PC-9 (cell line): ENCODE measurements at regions not wholly inside any gene's neighbourhood (a gene's known extent, or its start where the extent isn't known, plus 50 kb on each side); places are given as distances from the start of the nearest gene placed in this dataset.

Source experiments
- BruUV-seq: library from RNA; stranded (reverse); fragments of 400-500 nt; replicated peaks from 2 replicates; lab custom pipeline; 2021; lab: Mats Ljungman, UMichigan
- CTCF ChIA-PET: fragments of 300-600 bp; sonication (Branson Sonifier 250); formaldehyde crosslinking; loops from one replicate; lab custom pipeline; 2022; ENCODE audit warnings: antibody characterized with exemption; lab: Charles Lee
- POLR2A ChIA-PET: fragments of 300-600 bp; sonication (Branson Sonifier 250); formaldehyde crosslinking; loops from one replicate; lab custom pipeline; 2022; ENCODE audit warnings: antibody characterized with exemption; ENCODE audit not compliant: unreplicated experiment; lab: Charles Lee
- DNase-seq, 2 experiments: peaks; one replicate each; pipeline versions ENCODE4 v3.0.0 to v3.0.0-alpha.2; 2015 to 2022; ENCODE audit warnings: mixed read lengths in 1 of 2
- H2AFZ ChIP-seq: fragments of 200-600 bp; sonication (generic); 2 replicates; pipeline ENCODE4 v1.8.1; 2017; ENCODE audit warnings: antibody characterized with exemption
- H3F3A ChIP-seq: fragments of 200-600 bp; sonication (generic); 2 replicates; pipeline ENCODE4 v1.8.1; 2017; ENCODE audit warnings: antibody characterized with exemption, mild to moderate bottlenecking, low read depth; ENCODE audit not compliant: insufficient read depth
- H3K27ac ChIP-seq: fragments of 200-600 bp; sonication (generic); 2 replicates; pipeline ENCODE4 v1.6.1; 2016; ENCODE audit warnings: mixed run types
- H3K27me3 ChIP-seq: fragments of 200-600 bp; sonication (generic); 2 replicates; pipeline ENCODE4 v1.6.1; 2016; ENCODE audit warnings: low read depth, mixed run types; ENCODE audit not compliant: insufficient read depth
- H3K36me3 ChIP-seq: fragments of 200-600 bp; sonication (generic); 2 replicates; pipeline ENCODE4 v1.6.1; 2016; ENCODE audit warnings: low read depth, mixed run types
- H3K4me1 ChIP-seq: fragments of 200-600 bp; sonication (generic); replicated peaks from 2 replicates; pipeline ENCODE4 v1.6.1; 2016; ENCODE audit warnings: mixed run types; ENCODE audit not compliant: insufficient read depth
- H3K4me2 ChIP-seq: fragments of 200-600 bp; sonication (generic); 2 replicates; pipeline ENCODE4 v1.6.1; 2017; ENCODE audit warnings: mixed run types
- H3K4me3 ChIP-seq: fragments of 200-600 bp; sonication (generic); 2 replicates; pipeline ENCODE4 v1.6.1; 2016; ENCODE audit warnings: mixed run types
- H3K79me2 ChIP-seq: fragments of 200-600 bp; sonication (generic); 2 replicates; pipeline ENCODE4 v1.6.1; 2017; ENCODE audit warnings: low read depth, mixed run types
- H3K9me2 ChIP-seq: fragments of 200-600 bp; sonication (generic); 2 replicates; pipeline ENCODE4 v1.8.1; 2017; ENCODE audit warnings: mild to moderate bottlenecking; ENCODE audit not compliant: insufficient read depth
- H3K9me3 ChIP-seq: fragments of 200-600 bp; sonication (generic); 2 replicates; pipeline ENCODE4 v1.8.1; 2016; ENCODE audit warnings: low read depth; ENCODE audit not compliant: insufficient read depth
- H4K20me1 ChIP-seq: fragments of 200-600 bp; sonication (generic); 2 replicates; pipeline ENCODE4 v1.8.1; 2017; ENCODE audit not compliant: insufficient read depth
- CTCF ChIP-seq: fragments of 200-600 bp; sonication (generic); conservative IDR thresholded peaks from 2 replicates; pipeline ENCODE4 v1.6.1; 2017; ENCODE audit warnings: mixed run types, antibody characterized with exemption, mild to moderate bottlenecking, moderate library complexity
- EZH2 ChIP-seq: fragments of 200-600 bp; sonication (generic); IDR thresholded peaks from 2 replicates; pipeline ENCODE4 v1.8.0; 2017; ENCODE audit warnings: antibody characterized with exemption, low read depth
- intact Hi-C: fragments of 100-400 bp; cut with micrococcal nuclease; formaldehyde crosslinking; loops from one replicate; pipeline ENCODE4 v1.10.0; 2022; ENCODE audit not compliant: unreplicated experiment

GRCh38 chr6:916131-916530, 223.2 kb upstream of the EXOC2 start:
- CTCF ChIA-PET, result no interaction called here
- no peaks in the 10 kb centered on the region for H3K27me3 ChIP-seq

GRCh38 chr6:912871-913835, 220.2 kb upstream of the EXOC2 start:
- no peak overlapping the region for H3K27ac ChIP-seq
- peak; percentile 34 to 58 for DNase-seq
- no peaks in the 10 kb centered on the region for H3K27me3 ChIP-seq
- no peaks in the 10 kb centered on the region for H3K9me2 ChIP-seq
- no peaks in the 10 kb centered on the region for H4K20me1 ChIP-seq
- H3F3A ChIP-seq, result peaks cover 3% of the 10 kb centered on the region; the same call in 1 of the 2 replicates
- no peak overlapping the region for H2AFZ ChIP-seq
- H3K9me3 ChIP-seq, result no peaks in the 10 kb centered on the region
- CTCF ChIA-PET, result interaction anchor here (0.7 kb wide), 3 partner anchors 360 to 511 kb away, joined by 3 to 6 read pairs (median 4); no protein-coding TSS in a partner anchor
- H3K4me3 ChIP-seq, result no peak overlapping the region
- POLR2A ChIA-PET, result no interaction called here
- H3K4me2 ChIP-seq, result peak overlapping the region; percentile 30; the same call in 1 of the 2 replicates
- peaks cover 7% of the 10 kb centered on the region for H3K4me1 ChIP-seq
- H3K79me2 ChIP-seq, result no peaks in the 10 kb centered on the region
- TF ChIP-seq EZH2, result no peak
- peak; percentile 49 for TF ChIP-seq CTCF
- intact Hi-C loops, result loop anchor here (1.0 to 10.0 kb wide), 6 partner anchors 116 to 484 kb away; no protein-coding TSS in a partner anchor
- H3K36me3 ChIP-seq, result no peaks in the 10 kb centered on the region
- BruUV-seq, result no TSS peak

More at GRCh38 chr6:916131-916530, 223.2 kb upstream of the EXOC2 start:
- H3F3A ChIP-seq, result peaks cover 3% of the 10 kb centered on the region; the same call in 1 of the 2 replicates
- H3K79me2 ChIP-seq, result no peaks in the 10 kb centered on the region
- H3K4me3 ChIP-seq, result no peak overlapping the region
- no peak for TF ChIP-seq CTCF
- no peak for TF ChIP-seq EZH2
- H3K27ac ChIP-seq, result no peak overlapping the region
- intact Hi-C loops, result loop anchor here (10.0 kb wide), 1 partner anchor 339 kb away; no protein-coding TSS in a partner anchor
- BruUV-seq, result no TSS peak
- no peaks in the 10 kb centered on the region for H3K9me2 ChIP-seq
- no peak overlapping the region for H3K4me2 ChIP-seq
- no peaks in the 10 kb centered on the region for H3K9me3 ChIP-seq
- no peaks in the 10 kb centered on the region for H4K20me1 ChIP-seq
- no peak for DNase-seq
- H2AFZ ChIP-seq, result no peak overlapping the region
- POLR2A ChIA-PET, result no interaction called here
- no peaks in the 10 kb centered on the region for H3K36me3 ChIP-seq
- H3K4me1 ChIP-seq, result peaks cover 7% of the 10 kb centered on the region

- Histone ChIP-seq H3F3A (no peaks in the 10 kb centered on the region), H4K20me1 (no peaks in the 10 kb centered on the region), H3K27ac (no peak overlapping the region), H3K9me3 (no peaks in the 10 kb centered on the region), H3K36me3 (no peaks in the 10 kb centered on the region), H3K4me1 (no peaks in the 10 kb centered on the region), H3K4me3 (no peak overlapping the region), H3K9me2 (no peaks in the 10 kb centered on the region), H3K4me2 (no peak overlapping the region), H3K27me3 (no peaks in the 10 kb centered on the region), H3K79me2 (no peaks in the 10 kb centered on the region), H2AFZ (no peak overlapping the region)
- no peak for DNase-seq
- no peak for TF ChIP-seq CTCF
- TF ChIP-seq EZH2, result no peak
- intact Hi-C loops, result no loop called here
- CTCF ChIA-PET, result no interaction called here
- BruUV-seq, result no TSS peak
- POLR2A ChIA-PET, result interaction anchor here (0.6 kb wide), 1 partner anchor 94 kb away, joined by 8 read pairs; no protein-coding TSS in a partner anchor
Measured at GRCh38 chr6:907928-908327, 215.0 kb upstream of the EXOC2 start.
